PFSK-1 (cell line): ENCODE measurements at regions not wholly inside any gene's neighbourhood (a gene's known extent, or its start where the extent isn't known, plus 50 kb on each side); places are given as distances from the start of the nearest gene placed in this dataset.

ENCODE experiments used
- FOXP2 ChIP-seq: optimal IDR thresholded peaks from 2 replicates; pipeline ENCODE3; 2011; ENCODE audit warnings: borderline replicate concordance, control low read depth, inconsistent platforms; ENCODE audit not compliant: insufficient read depth; ENCODE audit errors: extremely low read length, extremely low read depth
- POLR2AphosphoS5 ChIP-seq: IDR thresholded peaks from 2 replicates; pipeline ENCODE4 v1.6.1; 2012; ENCODE audit warnings: low read depth, mild to moderate bottlenecking, control low read depth, low read length, moderate library complexity
- REST ChIP-seq, 2 experiments: IDR thresholded peaks; 2 replicates each; pipeline versions ENCODE4 v1.6.1 to v1.8.0; 2011 to 2012; ENCODE audit warnings: low read depth in 2 of 2, low read length in 2 of 2, control low read depth in 1 of 2, inconsistent platforms in 1 of 2, mild to moderate bottlenecking in 1 of 2, moderate library complexity in 1 of 2; ENCODE audit not compliant: insufficient read depth in 1 of 2
- SIN3A ChIP-seq: IDR thresholded peaks from 2 replicates; pipeline ENCODE4 v1.6.1; 2012; ENCODE audit warnings: mild to moderate bottlenecking, low read length, moderate library complexity, borderline replicate concordance; ENCODE audit not compliant: insufficient read depth
- TAF1 ChIP-seq: IDR thresholded peaks from 2 replicates; pipeline ENCODE4 v1.6.1; 2012; ENCODE audit warnings: low read length, control low read depth, borderline replicate concordance; ENCODE audit not compliant: insufficient read depth

GRCh38 chr1:101075926-101076325 is 50.3 kb upstream of the DPH5 start:
- TF ChIP-seq REST (IDR thresholded peaks at IDR 0.05; ENCODE audit: insufficient read depth in 1 of 2, low read depth in 2 of 2, low read length in 2 of 2) (no peak), FOXP2 (no peak), POLR2AphosphoS5 (no peak), TAF1 (no peak), SIN3A (no peak)
